ENCODE measurements at regions not wholly inside any gene's neighbourhood (a gene's known extent, or its start where the extent isn't known, plus 50 kb on each side); places are given as distances from the start of the nearest gene placed in this dataset.

DNA sequence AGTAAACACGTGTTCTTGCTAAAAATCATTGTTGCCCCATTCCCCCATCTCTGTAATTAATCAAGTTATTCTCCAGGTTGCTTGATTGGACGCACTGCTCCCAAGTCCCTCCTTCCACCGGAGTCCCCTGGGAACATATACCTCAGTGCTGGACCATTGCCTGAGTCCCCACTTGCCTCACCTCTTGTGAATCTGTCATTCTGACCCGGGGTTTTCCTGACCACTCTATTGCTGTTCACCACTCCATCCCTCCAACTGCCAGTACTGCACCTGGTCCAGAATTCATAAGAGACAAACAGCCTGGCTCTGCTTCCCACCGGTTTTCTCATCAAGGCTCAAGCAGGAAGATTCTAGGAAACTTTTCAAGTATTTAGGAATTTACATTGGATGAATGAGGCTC is 555.9 kb downstream of the VRK1 start:
- no peak for DNase-seq (ENCODE audit: low read depth)

DNA sequence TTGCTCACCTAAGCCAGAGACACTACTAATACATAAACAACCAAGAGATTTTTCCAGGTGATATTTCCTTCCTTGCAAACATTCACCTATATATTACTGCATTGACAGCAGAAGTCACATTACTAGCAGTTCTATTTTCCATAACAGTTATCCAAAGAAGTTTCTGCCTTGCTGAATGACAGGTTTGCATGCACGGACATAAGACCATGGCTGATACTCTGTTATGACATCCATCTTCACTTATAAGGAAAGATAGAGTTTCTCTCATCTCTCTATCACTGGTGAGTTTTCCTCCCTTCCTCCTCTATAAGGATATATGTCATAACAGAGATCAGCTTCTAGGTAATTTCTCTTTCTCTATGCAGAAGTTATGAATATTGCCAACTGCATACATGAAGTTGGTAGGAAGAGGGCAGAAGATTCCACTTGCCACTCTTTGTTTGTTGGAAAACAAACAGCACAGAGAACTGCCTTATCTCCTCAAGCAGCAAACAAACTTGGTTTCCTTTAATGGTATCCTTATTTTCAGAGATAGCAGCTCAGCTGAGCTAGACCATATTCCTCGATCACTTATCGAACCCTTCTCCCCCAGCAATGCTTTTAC is 557.0 kb downstream of the VRK1 start:
- no peak for DNase-seq (ENCODE audit: low read depth)

DNA sequence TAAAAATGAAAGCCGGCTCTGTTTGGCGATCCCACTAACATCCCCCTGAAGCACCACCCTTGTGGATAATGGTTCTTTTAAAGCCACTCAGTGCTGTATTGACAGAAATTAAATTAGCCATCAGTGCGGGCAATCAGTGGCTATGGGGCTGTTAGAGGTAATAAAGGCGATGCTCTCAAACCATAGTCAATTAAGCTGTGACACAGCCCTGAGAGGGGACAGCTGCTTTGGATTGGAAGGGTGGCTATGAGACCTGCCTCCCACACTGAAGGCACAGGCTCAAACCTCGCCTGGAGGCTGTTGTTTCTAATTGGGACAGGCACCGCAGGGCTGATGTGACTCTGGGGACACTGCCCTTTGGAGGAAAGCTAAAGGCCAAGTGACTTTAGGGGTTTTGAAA is 562.2 kb downstream of the VRK1 start:
- no peak for DNase-seq (ENCODE audit: low read depth)

DNA sequence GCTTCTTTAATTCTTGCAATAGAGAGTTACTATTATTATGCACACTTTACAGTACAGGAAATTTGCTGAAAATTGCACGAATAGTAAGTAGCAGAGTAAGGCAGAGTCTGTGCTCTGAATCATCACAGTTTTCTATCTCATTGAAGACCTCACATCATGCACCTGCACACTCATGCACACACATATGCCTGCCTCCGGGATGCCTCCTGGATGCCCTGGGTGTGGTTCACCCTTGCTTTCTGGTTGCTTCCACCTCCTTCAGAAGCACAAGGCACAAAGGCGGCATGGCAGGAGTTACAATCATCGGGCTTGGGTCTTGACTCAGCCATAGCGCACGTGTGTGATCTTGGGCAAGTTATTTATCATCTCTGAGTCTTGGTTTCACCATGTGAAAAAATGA is 564.0 kb downstream of the VRK1 start:
- no peak for DNase-seq (ENCODE audit: low read depth)

DNA sequence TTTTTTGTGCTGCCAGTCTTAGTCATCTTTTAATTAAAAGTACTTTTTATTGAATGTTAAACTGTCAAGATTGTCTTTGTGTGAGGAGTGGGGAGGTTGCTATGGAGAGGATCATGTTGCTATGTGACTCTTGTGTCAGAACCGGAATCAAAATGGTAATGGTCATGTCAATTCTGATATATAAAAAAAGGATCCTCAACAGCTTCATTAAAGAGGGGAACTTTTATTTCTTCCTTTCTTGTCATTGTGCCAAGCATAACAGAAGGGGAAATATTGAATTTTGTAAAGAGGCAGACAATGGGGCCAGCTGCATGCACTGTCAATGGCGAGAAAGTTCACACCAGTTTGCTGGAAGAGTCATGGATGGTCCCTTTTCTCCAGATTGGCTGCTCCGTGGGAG is 564.8 kb downstream of the VRK1 start:
- no peak for DNase-seq (ENCODE audit: low read depth)

DNA sequence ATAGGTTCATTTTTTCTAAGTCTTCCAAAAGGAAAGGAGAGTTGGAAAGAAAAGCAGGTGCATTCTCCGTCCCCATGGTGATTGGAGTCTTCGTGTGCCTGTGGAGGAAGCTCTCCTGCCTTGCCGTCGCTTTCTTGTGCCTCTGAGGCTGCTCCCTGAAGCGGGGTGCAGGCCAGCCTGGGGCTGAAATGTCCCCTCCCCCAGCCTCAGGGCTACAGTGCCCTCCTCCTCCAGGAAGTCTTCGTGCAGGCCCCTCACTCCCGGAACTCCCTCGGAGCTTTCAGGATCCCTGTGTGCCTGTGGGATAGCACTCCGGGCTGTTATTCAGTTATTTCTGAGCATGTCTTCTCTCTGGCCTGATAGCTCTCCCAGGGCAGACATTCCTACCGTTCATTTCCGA is 569.2 kb downstream of the VRK1 start:
- DNase-seq (ENCODE audit: low read depth) = no peak

DNA sequence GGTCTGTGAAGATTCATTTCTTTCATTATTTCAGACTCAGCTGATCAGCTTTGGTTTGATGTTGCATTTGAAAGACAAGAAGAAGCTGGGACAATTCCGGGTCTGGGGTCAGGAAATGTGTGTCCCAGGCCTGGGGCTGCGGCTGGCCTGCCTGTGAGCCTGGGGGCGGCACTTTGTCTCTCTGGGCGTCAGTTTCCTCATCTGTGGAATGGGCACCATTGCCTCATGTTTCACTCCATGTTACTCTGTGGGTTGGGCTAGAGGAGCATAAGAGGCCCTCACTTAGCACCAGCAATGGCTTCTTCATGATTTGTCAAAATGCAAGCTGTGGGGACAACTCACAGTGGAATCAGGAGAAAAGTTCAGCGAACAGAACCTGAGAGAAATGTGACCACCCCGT is 570.1 kb downstream of the VRK1 start:
- no peak for DNase-seq (ENCODE audit: low read depth)

DNA sequence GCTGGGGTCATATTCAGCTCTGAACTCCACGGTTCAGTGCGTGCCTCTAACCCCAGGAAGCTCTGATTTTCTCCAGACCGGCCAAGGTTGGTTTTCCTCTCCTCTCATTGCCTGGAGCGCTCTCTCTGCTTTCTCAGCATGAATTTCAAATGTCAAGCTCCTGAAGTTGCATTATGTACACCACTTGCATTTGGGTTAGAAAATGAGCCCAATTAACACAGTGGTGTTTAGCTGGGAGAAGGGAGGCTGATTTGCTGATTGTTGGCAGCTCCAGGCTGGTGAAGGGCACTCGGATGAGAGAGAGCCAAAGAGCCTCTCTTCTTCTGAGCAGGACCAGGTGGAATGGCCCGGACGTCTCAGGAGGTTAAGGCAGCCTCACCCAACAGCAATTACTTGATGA is 570.9 kb downstream of the VRK1 start:
- no peak for DNase-seq (ENCODE audit: low read depth)

DNA sequence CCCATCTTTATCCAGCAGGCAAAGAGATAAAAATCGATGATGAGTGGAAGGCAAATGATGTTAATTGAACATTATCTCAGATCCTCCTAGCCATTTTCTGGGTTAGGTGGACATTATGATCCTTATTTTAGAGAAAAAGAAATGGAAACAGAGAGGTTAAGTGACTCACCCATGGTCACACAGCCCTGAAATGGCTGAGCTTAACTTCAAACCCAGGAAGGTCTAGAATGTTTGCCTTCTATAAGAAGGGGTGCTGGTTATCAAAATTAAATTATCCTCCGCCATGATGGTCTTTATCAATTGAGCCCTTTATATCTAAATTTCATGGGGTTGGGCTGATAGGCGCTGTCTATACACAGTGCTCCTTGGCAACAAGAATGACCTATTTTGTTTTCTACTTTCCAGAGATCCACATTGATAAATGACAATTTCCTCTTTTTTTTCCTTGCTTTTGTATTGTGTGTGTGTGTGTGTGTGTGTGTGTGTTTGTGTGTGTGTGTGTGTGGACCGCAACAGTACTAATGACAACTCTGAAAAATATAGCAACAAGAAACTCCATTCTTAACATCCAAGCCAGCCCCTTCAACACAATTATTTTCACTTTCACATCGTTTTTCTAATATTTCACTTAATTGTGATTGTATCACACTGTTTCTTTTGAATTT is 571.9 kb downstream of the VRK1 start:
- DNase-seq (ENCODE audit: low read depth) = no peak

DNA sequence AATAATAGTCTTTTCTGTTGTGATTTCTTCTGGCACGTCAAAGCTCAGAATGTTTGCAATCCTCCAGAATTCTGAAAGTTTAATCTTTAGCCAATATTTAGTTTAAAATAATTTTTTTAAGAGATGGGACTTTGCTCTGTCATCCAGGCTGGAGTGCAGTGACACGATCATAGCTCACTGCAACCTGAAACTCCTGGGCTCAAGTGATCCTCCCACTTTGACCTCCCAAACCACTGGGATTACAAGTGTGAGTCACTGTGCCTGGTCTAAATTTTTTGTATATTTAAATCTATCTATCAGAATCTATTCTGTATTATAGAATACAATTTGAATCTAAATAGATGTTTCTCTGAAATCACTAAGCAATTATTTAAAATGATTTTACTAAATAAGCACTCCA is 572.7 kb downstream of the VRK1 start:
- no peak for DNase-seq (ENCODE audit: low read depth)

DNA sequence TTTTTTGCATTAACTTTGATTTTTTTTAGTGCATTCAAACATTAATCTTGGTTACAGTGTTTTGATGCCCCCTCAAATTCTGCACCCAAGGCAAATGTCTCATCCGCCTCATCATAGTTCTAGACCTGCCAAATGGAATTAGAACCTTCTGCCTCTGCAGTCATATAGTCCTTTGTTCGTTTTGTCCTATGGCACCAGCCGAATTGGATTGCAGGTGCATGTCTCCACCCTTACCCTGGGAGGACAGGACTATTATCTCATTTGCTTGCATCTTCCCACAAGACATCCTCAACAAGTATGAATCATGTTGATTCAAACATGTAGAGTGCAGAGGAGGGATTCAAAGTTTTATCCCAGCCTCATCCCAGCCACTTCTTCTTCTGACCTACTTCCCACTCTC is 579.1 kb downstream of the VRK1 start:
- no peak for DNase-seq (ENCODE audit: low read depth)

DNA sequence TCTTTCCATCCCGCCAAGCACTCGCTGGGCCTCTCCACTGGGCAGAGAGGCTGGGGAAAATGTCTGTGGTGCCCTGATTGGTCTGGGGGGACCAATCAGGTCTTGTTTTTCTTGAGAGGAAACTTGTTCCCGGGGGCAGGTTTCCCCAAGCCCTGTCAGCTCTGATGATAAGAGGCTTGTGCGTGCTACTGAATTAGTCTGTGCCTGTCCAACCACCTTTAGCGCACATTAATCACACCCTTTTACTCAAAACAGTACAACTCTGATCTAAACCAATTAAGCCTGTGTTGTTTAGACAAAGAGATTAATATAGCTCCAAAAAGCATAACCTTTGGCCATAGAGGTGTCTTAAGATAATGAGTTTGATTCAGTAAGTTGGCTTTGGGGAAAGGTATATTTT is 580.4 kb downstream of the VRK1 start:
- DNase-seq (ENCODE audit: low read depth) = no peak

DNA sequence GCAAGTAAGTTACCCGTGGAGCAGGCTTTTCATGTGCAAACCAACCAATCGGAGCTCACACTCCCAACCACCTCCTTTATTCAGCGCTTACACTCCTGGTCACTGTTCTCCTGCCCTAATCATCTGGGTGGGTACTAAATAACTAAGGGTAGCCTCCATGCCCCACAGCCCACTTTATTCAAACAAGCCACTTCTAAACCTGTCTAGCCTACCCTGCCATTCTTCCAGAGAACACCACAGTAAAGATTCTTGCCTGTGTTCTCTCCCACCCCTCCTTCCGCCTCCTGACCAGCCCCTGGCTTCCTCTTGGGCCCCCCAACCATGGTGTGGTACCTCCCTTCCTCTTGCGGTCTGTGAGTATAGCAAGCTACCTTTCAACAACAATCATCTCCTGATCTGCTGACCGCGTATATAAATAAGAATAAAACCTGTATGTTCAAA is 581.9 kb downstream of the VRK1 start:
- DNase-seq (ENCODE audit: low read depth) = no peak

DNA sequence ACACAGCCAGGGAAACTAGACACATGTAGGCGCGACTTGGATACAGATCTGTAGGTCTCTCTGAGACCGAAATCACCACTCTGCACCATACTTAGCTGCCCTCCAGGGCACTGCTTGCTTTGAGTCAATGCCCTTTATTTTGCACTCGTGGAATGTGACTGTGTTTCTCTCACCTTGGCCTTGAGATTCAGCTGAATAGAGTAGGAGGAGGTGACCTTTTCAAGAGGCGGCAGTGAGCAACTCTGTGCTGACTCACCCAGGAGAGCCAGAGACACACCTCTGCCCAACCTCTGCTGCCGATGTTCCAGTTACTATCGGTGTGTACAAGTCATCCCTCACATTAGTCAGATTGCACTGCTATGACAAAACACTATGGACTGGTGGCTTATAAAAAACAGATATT is 583.4 kb downstream of the VRK1 start:
- DNase-seq (ENCODE audit: low read depth) = no peak

DNA sequence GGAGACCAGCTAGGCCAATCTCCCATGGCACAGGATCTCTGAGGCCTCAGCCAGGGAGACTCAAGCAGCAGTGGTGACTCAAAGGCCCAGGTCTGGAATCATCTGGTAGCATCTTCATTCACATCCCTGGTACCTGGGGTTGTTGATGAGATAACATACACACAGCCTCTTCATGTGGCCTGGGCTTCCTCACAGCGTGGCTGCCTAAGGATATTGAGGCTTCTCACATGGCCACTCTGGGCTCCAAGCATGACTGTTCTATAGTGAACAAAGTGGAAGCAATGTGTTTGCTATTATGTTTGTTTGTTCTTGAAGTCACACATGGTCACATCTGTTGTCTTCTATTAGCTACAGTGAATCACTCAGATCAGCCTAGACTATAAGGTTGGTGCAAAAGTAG is 584.1 kb downstream of the VRK1 start:
- DNase-seq (ENCODE audit: low read depth) = no peak

DNA sequence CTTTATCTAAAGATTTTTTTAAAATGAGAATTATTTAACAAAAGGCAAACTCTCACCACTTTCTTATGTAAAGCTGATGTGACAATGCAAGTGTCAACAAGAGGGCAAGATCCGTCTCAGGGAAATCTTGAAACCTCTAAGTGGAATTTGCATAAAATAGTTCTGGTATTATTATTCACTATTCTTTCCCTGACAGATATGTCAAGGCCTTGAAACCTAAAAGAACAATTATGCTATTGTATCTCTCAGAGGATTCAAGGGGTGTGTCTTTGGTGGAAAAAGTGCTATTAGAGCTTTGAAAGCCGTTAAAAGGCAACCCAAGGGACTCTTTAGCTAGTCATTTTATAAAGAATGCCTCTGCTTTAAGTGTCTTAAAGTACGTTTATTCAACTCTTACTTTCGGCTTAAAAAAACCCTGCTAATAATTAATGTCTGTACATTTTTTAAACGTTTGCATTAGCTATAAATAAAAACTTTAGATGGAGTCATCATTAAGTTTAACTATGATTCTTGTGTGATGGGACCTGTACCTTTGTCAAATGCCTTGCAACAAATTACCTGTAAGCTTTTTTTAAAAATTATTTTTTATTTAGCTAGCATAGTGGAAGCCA is 585.5 kb downstream of the VRK1 start:
- no peak for DNase-seq (ENCODE audit: low read depth)

DNA sequence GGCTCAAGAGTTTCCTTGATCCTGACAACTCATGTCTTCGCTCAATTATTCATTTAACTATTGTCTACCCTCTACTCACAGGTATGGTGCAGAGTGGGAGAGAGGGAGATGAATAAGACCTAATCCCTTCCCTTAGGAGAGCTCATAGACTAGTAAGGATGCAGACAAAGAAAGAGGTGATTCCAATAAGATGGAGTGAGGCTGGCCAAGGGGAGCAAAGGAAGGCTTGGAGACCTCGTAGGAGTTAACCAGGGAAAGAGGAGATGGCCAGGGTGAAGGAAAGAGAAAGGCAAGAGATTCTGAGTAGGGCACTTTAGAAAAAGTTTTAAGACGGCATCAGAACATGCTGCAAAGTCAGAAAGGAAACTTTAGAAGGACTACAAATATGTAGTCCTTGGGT is 588.5 kb downstream of the VRK1 start:
- no peak for DNase-seq (ENCODE audit: low read depth)

DNA sequence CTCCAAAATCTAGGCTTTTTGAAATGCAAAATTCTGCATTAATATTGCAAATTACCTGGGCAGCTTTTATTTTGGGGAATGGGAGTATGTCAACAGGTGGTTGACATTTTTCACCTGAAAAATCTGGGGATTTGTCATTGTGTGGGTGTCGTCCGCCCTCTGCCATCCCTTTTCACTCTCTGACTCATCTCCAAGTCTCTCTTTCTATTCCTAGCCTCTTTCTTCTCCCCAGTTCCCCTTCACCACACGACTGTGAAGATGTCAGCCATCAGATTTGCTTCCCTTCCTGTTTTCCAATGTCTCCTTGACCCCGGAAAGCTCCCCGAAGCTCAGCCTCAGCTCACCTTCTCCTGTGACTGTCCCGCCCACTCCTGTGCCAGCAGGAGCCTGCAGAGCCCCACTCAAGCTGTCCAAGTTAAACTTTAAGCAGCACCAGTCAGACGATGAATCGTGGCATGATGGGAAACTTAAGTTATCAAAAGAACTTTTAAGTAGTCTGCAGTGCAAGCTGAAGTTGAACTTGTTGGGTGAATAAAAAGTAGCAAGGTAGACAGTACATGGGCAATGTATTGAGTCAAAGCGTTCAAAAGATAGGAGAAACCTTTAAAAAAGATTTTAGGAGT is 590.2 kb downstream of the VRK1 start:
- DNase-seq (ENCODE audit: low read depth) = no peak

DNA sequence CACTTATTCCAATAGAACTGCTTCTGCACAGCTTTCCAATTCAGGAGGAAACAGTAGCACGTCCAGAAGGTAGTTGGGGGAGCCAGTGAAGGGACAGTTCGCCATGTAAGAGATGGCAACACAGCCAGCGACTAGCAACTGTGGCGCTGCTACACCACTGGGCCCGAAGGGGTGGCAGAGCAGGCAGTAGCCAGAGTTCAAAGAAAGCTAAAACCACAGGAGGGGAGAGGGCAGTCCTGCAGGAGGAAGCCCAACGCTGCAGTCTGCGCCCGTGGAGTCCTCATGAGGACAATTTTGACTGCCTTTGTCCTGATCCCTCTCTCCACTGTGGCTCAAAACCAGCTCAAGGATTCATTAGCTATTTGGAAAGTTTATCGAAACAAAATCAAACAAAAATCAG is 591.2 kb downstream of the VRK1 start:
- no peak for DNase-seq (ENCODE audit: low read depth)

DNA sequence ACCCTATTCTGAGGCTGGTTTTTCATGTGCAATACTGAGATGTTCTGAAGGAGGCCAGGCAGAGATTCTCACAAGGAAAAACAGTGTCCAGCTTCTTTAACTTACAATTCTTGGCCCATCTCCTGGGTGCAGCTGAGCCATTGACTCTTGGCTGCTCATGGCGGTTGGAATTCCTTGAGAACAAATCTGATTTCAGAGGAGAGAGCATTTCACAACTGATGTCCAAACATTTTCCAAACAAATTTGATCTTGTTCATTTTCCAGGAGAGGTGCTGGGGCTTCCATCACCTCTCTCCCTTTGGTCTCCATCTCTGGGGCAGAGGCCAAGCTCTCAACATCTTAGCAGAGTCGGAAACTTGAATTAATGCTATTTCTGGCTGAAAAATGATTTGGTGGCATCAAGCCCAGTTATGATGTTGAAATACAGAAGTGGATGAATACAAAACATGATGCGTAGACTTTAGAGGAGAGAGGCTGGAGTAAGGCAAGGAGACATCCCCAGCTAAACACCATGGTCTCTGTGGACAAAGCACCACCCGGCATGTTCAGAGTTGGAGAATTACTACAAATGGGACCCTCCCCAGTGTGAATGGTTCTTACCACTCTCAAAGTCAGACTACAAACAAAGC is 593.0 kb downstream of the VRK1 start:
- DNase-seq (ENCODE audit: low read depth) = no peak

DNA sequence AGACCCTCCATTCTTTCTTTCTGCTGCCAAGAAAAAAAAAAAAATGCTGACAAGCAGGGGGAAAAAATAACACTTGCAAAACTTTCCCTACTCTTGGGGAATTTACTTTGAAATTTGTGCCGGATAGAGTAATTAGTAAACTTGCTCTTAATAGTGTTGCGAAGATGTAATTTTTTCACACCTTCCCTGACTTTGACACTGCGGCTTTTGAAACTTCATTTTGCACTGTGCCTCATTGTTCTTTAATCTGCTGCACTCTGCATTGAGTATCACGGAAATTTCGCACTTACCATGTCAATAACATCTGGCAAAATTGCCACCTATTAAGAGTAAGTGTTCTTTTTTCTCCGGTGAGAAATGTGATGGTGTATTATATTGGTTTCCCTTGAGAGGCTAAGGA is 596.1 kb downstream of the VRK1 start:
- no peak for DNase-seq (ENCODE audit: low read depth)

DNA sequence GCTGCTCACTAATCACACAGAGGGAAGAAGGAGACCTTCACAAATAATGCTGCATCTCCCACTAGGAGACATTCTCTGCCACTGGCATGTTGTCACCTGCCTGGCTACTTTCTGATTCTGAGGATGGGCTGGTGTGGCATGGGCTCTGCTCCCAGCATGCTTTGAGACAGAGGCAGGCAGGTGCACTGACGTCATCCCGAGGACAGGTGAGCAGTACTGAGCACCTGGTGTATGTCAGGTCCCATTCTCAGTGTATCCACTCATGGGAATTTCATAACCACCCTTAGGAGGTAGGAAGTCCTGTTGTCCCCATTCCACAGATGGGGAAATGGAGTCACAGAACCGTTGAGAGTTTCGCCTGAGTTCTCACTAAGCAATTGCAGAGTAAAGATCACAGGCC is 597.9 kb downstream of the VRK1 start:
- no peak for DNase-seq (ENCODE audit: low read depth)

DNA sequence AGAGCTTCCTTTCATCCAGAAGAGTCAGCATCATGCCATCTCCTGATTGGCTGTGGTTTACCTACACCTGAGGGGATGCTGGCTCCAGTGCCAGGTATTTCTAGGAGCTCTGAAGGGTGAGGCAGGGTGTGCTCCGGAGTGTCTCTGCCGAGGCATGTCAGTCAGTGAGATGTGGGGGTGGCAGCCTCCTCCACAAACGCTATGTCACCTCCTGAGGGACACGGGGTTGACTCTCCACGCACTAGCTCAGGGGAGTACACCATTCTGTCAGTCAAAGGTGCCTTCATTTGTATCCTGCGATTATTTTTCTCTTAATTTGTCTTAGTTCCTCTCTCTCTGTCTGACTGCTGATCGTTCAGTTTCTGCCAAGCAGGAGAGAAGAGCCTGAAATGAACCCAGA is 604.5 kb downstream of the VRK1 start:
- no peak for DNase-seq (ENCODE audit: low read depth)

Data from fibroblast of the conjunctiva (primary cell).